NCI-H526 treated with DMSO at 0.1 percent for 48 hours (cell line): ENCODE measurements at regions not wholly inside any gene's neighbourhood (a gene's known extent, or its start where the extent isn't known, plus 50 kb on each side); places are given as distances from the start of the nearest gene placed in this dataset.

Experiments used
- DNase-seq: peaks from one replicate; lab custom pipeline; 2025; lab: John Stamatoyannopoulos, UW

DNA sequence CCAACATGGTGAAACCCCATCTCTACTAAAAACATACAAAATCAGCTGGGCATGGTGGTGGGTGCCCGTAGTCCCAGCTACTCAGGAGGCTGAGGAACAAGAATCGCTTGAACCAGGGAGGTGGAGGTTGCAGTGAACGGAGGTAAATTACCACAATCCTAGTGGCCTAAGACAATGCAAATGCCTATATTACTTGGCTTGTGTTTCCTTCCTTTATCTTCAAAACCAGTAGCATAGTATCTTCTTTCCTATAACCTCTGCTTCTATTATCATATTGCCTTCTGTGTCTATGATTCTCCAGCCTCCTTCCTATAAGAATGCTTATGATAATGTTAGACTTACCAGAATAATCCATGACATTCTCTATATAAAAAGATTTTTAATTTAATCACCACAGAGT, 156.2 kb upstream of the RGS18 start:
- no peak for DNase-seq

DNA sequence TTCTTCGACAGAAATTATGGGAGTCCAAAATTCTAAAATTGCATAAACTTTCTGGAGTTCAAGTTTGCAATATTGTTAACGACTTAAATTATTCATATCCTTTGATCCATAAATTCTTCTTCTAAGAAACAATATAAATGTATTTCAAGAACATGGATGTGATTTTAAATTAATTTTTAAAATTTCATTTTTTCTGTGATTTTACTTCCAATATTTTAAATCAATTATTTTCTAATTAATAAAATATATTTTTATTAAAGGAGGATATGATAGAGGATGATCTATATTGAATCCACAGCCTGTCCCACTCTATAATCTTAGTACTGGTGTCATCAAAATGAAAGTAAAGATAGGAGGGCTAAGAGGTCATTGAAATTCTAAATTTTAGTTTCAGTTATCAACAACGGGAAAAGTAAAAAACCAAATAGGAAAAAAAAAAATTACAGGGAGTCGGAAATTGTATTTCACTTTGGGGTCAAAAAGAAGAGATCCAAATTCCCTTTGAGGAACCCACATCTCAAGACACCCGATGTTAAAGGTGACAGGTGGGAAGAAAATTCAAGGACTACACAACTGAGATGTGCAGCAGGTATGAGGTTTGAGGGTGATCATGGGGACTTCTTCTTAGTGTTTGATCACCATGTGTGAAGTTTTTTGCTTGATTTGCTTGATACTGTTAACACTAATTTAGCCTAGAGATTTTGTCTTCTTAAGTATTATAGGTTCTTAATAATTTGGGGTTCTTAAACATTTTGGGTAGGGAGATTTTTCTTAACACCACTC, 154.8 kb upstream of the RGS18 start:
- no peak for DNase-seq

DNA sequence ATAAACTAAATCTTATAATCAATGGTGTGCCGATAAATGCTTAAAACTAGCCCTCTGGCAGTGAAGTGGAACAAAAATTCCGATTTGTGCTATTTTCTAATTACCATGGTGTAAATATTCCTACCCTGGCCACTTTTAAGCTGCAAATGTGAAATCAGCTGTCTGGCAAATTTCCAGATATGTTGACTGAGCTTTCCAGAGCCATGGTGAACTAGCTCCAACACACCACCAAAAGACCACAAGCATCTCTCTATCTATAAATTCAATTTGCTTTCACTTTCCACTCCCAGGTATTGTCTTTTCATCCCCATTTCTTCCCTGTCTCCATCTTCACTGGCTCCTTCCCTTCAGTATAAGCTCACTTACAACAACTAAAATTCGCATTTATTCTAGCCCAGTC, 152.3 kb upstream of the RGS18 start:
- no peak for DNase-seq

DNA sequence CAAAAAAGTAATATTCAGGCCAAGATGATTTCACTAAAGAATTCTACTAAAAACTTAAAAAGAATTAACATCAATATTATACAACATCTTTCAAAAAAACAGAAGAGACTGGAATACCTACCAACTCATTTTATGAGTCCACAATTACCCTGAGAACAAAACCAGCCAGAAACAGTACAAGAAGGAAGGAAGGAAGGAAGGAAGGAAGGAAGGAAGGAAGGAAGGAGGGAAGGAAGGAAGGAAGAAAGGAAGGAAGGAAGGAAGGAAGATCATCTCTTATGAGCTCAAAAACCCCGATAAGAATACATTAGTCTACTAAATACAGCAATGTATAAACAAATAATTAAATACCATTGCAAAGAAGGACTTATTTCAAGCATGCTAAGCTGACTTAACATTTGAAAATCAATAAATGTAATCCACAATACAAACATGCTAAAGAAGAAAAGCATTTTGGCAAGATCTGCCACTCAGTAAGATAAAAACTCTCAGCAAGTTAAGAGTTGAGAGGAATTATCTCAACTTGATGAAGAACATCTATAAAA, 149.9 kb upstream of the RGS18 start:
- DNase-seq = no peak

DNA sequence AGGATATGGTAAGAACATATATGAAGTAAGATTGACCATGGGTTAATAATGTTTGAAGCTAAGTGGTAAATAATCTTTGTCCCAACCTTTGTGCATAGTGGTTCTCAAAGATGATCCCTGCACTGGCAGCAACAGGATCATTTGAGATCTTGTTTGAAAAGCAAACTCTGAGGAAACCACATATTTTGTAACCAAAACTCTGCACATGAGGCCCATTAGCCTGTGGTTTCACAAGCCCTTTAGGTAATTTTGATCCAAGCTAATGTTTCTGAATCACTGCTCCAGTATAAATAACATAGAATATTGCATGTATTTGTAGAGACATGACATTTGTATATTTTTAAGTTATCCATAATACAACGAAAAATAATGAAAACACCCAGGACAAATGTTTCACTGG, 147.9 kb upstream of the RGS18 start:
- DNase-seq = no peak

DNA sequence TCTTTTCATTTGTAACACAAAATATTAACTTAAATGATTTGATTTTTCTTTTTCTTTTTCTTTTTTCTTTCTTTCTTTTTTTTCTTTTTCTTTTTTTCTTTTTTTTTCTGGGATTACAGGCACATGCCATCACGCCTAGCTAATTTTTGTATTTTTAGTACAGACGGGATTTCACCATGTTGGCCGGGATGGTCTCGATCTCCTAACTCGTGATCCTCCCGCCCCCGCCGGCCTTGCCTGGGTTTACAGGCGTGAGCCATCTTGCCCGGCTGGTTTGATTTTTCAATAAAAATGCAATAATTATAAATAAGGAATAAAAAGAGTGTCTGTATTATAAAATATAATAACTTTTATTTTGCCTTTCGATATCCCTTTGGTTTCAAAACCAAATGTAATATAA, 146.7 kb upstream of the RGS18 start:
- no peak for DNase-seq

DNA sequence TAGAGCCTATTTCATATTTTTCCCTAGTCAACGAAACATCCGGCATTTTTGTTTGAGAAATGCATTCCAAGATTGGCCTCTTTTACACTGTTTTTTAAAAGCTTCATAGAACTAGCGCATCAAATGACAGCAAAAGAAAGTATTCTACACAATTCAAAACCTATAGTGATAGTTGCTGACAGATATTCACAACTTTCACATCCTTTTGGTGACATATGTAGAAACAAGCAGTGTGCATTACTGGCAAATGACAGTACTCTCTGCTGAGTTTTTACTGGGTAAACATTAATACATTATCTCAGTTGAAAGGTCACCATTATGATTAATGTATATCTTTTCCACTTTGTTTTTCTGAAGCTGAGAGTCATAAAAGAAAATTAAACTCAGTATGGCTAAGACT, 135.4 kb upstream of the RGS18 start:
- no peak for DNase-seq

DNA sequence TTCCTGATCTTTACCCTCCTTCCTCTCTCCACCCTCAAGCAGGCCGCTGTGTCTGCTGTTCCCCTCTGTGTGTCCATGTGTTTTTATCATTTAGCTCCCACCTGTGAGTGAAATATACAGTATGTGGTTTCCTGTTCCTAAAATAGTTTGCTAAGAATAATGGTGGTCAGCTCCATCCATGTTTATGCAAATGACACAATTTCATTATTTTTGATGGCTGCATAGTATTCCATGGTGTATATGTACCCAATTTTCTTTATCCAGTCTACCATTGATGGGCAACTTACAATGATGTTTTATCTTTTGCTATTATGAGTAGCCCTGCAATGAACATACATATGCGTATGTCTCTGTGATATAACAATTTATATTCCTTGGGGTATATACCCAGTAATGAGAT, 133.4 kb upstream of the RGS18 start:
- no peak for DNase-seq

DNA sequence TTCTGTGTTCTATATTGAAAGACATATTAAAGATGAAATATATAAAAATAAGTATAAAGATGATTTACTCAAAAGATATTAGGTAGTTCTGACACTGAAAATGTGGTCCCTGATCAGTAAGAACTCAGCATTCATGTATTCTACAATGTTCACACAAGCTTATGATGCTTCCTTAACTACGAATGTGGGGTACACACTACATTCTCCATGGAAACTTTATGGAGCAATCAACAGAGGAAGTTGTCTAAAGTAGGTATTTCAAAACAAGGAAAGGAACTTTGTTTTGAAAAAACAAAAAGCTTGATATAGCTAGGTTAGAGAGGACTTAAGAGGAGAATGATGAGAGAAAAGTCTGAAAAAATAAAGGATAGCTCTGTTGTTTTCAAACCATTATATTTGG, 119.7 kb upstream of the RGS18 start:
- no peak for DNase-seq

DNA sequence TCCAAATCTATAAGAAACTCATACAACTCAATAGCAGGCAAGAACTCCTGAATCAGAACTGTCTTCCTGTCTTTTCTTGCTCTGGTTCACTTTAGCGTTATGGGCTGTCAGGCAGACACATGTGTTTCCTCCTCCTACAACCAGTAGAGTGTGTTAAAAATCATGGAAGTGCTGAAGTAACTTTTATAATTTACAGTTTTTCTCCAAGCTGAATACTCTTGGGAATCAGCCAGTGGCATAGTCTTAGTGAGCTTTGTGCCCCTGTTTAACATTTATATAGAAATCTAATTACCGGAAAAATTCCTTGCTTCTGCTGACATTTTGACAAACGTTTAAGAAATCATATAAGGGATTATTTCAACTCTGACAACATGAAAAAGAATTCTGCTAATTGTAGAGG, 113.1 kb upstream of the RGS18 start:
- DNase-seq = no peak

DNA sequence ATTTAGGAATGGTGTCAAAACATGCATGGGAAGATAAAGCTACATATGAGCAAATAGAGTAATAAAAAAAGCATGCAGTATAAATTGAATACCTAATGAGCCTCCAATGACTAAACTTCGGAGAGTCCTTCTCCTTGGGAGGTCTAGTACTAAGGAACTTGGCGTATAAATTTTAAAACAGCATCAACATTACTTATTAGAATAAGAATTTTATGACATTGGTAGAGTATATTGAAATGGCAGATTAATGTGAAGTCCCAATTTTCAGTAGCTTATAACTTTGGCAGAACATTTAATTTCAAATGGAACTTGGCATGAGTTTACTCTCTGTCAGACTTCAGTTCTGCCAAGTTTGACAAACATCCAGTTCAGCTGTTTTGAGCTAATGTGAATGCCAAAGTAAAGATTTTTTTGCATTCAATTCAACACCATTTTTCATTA, 104.7 kb upstream of the RGS18 start:
- DNase-seq = no peak

DNA sequence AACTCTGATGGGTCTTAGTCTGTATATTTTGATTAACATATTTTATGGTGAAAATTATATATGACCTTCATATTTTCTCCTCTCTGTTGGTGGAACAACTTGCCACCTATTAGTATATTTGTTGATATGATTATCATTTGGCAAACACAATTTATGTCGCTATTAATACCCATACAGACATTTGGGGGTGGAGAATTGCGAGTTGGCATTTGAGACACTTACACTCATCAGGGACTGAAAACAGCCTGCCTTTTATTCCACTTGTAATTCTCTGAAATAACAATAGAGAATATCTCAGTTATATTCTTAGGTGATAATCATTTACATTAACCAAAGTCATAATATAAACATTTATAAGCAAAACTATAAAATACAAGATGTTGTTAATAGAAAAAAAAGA, 100.5 kb upstream of the RGS18 start:
- no peak for DNase-seq

DNA sequence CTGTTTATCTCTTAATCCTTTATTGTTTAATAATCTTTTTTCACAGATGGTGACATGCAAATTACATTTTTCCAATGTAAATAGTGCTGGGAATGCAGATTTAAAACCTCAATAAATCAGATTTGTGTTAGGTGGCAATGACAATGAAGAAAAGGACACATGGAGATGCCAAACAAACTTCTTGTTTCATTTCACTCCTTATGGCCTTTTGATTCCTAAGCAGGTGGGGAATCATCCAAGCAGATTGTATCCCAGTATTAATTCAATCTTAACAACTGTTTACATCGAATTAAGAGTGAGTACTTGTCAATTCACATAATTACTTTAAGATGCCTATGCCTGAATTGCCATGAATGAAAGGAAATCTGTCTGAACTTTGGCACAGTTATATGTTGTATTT, 98.9 kb upstream of the RGS18 start:
- DNase-seq = no peak

DNA sequence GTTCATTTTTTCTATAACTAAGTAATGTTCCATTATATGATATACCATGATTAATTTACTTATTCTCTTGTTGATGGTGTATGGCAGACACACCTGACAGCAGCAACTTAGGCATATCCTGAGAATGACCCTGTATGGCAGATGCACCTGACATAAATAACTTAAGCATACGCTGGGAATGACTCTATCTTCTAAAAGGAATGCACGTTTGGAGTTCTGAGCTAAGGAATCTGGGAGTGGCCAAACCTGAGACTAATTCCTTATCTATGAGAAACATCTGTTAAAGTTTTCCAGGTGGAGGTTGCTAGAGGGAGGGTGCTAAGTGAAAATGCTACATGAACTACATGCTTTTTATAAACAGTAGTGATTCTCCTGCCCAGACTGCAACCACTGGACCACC, 96.7 kb upstream of the RGS18 start:
- DNase-seq = no peak

DNA sequence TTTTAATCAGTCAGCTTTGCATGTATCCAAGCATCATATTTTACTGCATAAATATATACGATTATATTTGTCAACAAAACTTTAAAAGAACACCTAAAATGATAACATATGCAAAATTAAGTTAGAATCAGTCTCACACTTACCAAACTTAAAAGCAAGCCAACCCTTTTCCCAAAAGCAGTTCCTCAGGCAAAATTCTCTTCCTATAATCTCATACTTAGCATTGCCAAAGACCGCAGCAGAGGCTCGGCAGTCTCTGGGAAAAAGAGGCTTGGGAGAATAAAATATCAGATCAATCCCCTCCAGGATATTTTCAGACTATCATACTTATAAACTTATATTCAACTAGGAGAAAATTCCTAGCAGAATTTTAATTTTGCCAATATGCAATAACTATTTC, 93.2 kb upstream of the RGS18 start:
- DNase-seq = no peak

DNA sequence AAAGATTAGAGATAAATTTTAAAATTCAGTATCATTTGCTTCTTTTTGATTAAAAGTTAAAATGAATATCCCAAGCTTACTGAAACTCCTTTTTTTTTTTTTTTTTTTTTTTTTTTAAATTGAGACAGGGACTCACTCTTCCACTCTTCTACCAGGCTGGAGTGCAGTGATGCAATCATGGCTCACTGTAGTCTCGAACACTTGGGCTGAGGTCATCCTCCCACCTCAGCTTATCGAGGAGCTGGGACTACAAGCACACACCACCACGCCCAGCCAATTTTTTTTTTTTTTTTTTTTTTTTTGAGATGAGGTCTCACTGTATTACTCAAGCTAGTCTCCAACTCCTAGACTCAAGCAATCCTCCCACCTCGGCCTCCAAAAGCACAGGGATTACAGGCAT, 92.1 kb upstream of the RGS18 start:
- no peak for DNase-seq

DNA sequence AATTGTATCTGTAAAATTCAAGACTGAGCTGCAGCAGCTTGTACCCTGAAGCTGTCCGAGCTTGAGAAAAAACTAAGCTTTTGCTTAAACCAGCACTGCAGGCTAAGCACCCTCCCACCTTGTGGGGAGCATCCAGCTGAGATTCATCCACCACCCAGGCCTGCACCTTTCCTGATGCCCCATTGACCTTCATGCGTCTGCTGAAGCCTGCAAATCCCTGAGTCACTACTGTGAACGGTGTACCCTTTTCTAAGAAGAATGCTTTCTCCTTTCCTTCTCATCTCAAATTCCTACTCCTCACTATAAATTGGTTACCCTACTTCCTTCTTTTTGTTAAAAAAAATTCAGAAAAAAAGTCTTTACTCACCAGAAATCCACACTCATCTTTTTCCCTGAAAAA, 90.9 kb upstream of the RGS18 start:
- no peak for DNase-seq

DNA sequence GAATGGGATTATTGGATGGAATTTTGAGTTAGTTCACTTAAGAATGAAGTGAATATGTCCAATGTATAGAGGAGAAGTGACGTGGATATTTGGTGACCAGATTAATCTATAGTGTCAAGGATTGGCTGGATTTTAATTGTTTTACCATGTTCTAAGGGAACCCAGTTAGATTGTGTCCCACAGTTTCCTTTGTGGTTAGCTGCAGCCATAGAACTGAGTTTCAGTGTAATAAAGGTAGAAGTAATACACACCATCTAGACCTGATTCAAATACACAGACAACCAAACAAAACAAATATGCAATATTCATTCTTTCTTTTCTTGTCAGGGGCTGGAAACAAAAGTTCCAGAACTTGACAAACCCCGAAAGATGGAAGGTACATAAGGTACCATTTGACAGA, 88.0 kb upstream of the RGS18 start:
- DNase-seq = no peak

DNA sequence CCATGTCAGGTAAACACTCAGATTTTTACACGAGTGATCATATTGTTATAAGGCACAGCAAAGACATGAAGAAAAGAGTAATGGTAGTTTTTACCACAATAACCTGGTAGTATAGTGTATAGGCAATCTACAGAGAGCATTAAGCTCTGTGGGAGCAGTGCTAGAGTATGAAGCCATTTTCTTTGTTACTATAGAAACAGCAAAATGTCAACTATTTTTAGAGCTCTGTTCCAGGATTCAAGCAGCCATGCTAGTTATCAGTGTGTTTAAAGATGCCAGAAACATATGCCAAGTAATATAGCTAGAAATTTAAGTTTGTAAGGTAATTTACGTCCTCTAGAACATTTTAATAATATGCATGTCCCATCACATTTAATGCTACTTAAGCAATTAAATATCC, 77.6 kb upstream of the RGS18 start:
- no peak for DNase-seq

DNA sequence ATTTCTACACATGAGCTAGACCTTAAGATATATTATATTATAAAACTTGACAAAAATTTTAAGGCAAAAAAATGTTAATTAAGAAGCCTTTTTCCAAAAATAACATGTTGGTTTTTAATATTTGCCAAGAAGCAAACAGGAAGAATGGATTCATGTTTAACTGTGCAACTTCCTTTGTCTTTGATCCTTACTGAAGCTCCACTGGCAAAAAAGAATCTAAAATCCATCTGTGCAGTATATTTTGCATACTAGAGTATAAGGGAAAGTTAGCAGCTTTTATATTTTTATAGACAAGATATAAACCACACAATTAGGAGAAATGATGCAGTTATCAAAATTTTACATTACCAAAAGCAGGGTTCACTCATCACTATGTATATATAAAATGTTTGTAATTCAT, 76.9 kb upstream of the RGS18 start:
- DNase-seq = no peak

DNA sequence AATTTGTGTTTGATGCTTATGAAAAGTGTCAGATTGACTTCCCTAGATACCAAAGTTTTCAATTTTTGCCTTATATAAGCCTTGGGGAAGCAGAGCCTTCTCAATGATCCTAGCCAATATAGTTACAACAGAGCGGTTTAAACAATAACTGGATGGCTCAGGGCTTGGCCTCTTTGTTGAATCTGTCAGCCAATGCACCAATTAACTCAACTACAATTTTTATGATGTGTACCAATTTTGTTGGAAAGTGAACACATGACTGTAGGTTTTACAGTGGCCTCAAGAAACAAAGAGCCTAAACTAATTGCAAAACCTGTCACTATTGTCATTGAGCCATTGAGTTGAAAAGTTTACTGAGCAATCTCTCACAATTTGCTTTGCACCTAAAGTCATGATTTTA, 71.6 kb upstream of the RGS18 start:
- DNase-seq = no peak

DNA sequence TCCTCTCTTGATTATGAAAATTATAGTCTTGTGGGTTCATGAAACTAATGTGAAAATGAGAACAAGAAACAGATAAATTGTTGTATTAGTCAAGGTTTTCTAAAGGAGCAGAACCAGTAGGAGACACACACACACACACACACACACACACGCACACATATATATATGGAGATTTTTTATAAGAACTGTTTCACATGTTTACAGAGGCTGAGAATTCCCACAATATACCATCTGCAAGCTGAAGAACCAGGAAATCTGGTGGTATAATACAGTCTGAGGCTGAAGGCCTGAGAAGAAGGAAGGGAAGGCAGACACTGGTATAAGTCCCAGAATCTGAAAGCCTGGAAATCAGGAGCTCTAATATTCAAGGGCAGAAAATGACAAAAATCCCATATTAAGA, 70.9 kb upstream of the RGS18 start:
- no peak for DNase-seq

DNA sequence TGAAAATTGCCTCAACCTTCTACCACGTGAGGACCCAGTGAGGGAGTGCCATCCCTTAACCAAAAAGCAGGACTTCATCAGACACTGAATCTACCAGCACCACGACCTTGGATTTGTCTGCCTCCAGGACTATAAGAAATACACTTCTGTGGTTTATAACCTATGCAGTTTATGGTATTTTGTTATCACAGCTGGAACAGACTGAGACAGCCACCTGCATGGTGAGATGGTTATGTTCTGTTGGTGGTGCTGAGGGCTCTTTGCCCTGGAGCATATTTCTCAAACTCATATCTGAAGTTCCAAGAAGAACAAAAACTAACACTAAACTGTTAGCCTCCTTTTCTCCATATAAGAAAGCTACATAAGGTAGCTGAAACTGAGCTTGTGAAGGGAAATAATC, 69.8 kb upstream of the RGS18 start:
- no peak for DNase-seq

DNA sequence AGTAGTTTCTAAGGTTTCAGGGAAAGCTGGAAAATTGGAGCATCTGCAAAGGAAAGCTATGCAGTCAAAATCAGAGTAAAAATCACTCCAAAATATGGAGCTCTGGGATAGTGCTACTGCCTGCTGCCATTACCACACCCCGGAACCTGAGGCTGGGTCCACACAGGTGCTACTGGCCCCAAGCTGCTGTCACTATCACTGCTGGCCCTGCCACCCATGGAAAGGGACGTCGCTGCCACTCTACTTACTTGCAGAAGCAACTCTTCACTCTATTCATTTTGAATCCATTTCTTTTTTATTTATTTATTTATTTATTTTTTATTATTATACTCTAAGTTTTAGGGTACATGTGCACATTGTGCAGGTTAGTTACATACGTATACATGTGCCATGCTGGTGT, 60.3 kb upstream of the RGS18 start:
- no peak for DNase-seq
